ENCODE measurements at regions not wholly inside any gene's neighbourhood (a gene's known extent, or its start where the extent isn't known, plus 50 kb on each side); places are given as distances from the start of the nearest gene placed in this dataset.

- no peaks in the 10 kb centered on the region for H3K79me2 ChIP-seq (ENCODE audit: insufficient read depth)
- no peaks in the 10 kb centered on the region for H3K4me1 ChIP-seq (ENCODE audit: insufficient read depth)
- DNase-seq, result no peak
- no peaks in the 10 kb centered on the region for H3K27me3 ChIP-seq (replicated peaks; ENCODE audit: insufficient read depth)
- no peaks in the 10 kb centered on the region for H3F3A ChIP-seq (ENCODE audit: insufficient read depth)
- no peak overlapping the region for H3K4me2 ChIP-seq (ENCODE audit: unreplicated experiment)
- H4K20me1 ChIP-seq (ENCODE audit: insufficient read depth), result no peaks in the 10 kb centered on the region
- H3K9me3 ChIP-seq (ENCODE audit: low read depth), result no peaks in the 10 kb centered on the region
- H3K4me3 ChIP-seq, result no peak overlapping the region
- H3K36me3 ChIP-seq (ENCODE audit: low read depth), result no peaks in the 10 kb centered on the region
- WGBS, 2 experiments (ENCODE audit: low coverage in 1 of 2, low lambda C conversion rate in 2 of 2, missing lambda C conversion rate in 2 of 2), result 9 to 22% methylated on average over 3 to 4 of the region's 4 CpGs
- no peak overlapping the region for H3K9ac ChIP-seq
- TF ChIP-seq EZH2phosphoT487 (IDR thresholded peaks at IDR 0.05; ENCODE audit: insufficient read depth, low read depth) (no peak), EZH2 (IDR thresholded peaks at IDR 0.05; ENCODE audit: insufficient read depth, poor library complexity, severe bottlenecking) (no peak)
- no peak overlapping the region for H2AFZ ChIP-seq
- in situ Hi-C loops (cut with MboI), result no loop called here
- H3K9me2 ChIP-seq (ENCODE audit: insufficient read depth), result no peaks in the 10 kb centered on the region
- H3K27ac ChIP-seq, result no peak overlapping the region
Measured at GRCh38 chrX:82627568-82627967, 880.5 kb upstream of the POU3F4 start.

DNA sequence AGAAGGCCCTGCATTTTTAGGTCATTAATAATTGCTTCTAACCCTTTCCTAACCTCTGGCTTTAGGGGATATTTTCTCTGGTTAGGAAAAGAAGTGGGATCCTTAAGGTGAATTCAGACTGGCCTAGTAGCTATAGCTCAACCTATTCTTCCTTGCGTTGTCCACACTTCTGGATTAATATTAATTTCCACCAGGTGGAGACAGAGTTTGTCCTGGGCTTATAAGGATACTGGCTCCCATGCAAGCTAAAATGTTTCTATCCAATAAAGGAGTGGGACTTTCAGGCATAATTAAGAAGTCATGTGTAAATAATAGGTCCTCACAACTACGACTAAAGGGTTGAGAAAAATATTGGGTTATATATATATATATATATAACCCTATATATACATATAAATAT is 860.0 kb upstream of the POU3F4 start:
- Histone ChIP-seq H4K20me1 (ENCODE audit: insufficient read depth) (no peaks in the 10 kb centered on the region), H2AFZ (no peak overlapping the region), H3K4me1 (ENCODE audit: insufficient read depth) (no peaks in the 10 kb centered on the region), H3K9ac (no peak overlapping the region), H3K4me2 (ENCODE audit: unreplicated experiment) (no peak overlapping the region), H3K27ac (no peak overlapping the region), H3F3A (ENCODE audit: insufficient read depth) (no peaks in the 10 kb centered on the region), H3K4me3 (no peak overlapping the region), H3K9me2 (ENCODE audit: insufficient read depth) (no peaks in the 10 kb centered on the region), H3K27me3 (replicated peaks; ENCODE audit: insufficient read depth) (no peaks in the 10 kb centered on the region), H3K36me3 (ENCODE audit: low read depth) (no peaks in the 10 kb centered on the region), H3K9me3 (ENCODE audit: low read depth) (no peaks in the 10 kb centered on the region), H3K79me2 (ENCODE audit: insufficient read depth) (no peaks in the 10 kb centered on the region)
- TF ChIP-seq EZH2phosphoT487 (IDR thresholded peaks at IDR 0.05; ENCODE audit: insufficient read depth, low read depth) (no peak), EZH2 (IDR thresholded peaks at IDR 0.05; ENCODE audit: insufficient read depth, poor library complexity, severe bottlenecking) (no peak)
- no peak for DNase-seq
- in situ Hi-C loops (cut with MboI), result no loop called here
- 21 to 31% methylated on average over 2 of the region's 2 CpGs for WGBS, 2 experiments (ENCODE audit: low coverage in 1 of 2, low lambda C conversion rate in 2 of 2, missing lambda C conversion rate in 2 of 2)

- no peak for DNase-seq
- no peak overlapping the region for H3K4me2 ChIP-seq (ENCODE audit: unreplicated experiment)
- in situ Hi-C loops (cut with MboI), result no loop called here
- H3K4me1 ChIP-seq (ENCODE audit: insufficient read depth), result no peaks in the 10 kb centered on the region
- no peaks in the 10 kb centered on the region for H3K79me2 ChIP-seq (ENCODE audit: insufficient read depth)
- H3K36me3 ChIP-seq (ENCODE audit: low read depth), result no peaks in the 10 kb centered on the region
- no peak overlapping the region for H3K9ac ChIP-seq
- no peak for TF ChIP-seq EZH2 (IDR thresholded peaks at IDR 0.05; ENCODE audit: insufficient read depth, poor library complexity, severe bottlenecking)
- TF ChIP-seq EZH2phosphoT487 (IDR thresholded peaks at IDR 0.05; ENCODE audit: insufficient read depth, low read depth), result no peak
- no peak overlapping the region for H3K27ac ChIP-seq
- H3K9me2 ChIP-seq (ENCODE audit: insufficient read depth), result no peaks in the 10 kb centered on the region
- H3K9me3 ChIP-seq (ENCODE audit: low read depth), result no peaks in the 10 kb centered on the region
- no peaks in the 10 kb centered on the region for H3K27me3 ChIP-seq (replicated peaks; ENCODE audit: insufficient read depth)
- H2AFZ ChIP-seq, result no peak overlapping the region
- no peak overlapping the region for H3K4me3 ChIP-seq
- WGBS, 2 experiments (ENCODE audit: low coverage in 1 of 2, low lambda C conversion rate in 2 of 2, missing lambda C conversion rate in 2 of 2), result 18 to 24% methylated on average over 5 of the region's 5 CpGs
- no peaks in the 10 kb centered on the region for H4K20me1 ChIP-seq (ENCODE audit: insufficient read depth)
- no peaks in the 10 kb centered on the region for H3F3A ChIP-seq (ENCODE audit: insufficient read depth)
Measured at GRCh38 chrX:82649645-82650044, 858.4 kb upstream of the POU3F4 start.

DNA sequence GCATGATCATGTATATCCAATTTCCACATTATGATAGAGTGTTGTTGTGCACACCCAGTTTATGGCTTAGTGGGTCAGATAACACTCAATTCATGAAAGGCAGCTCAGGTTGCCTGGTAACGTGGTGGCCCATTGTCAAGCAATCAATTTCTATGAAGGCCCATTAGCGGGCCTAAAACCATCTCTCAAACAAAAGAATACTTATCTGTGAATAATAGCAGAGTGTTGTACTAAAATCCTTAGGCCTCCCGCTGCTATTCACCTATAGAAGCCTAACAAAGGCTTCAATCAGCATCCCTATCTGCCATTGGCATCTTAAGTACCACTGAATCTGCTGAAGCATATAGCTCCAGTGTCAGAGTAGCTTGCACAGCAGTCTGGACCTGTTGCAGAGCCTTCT is 849.6 kb upstream of the POU3F4 start:
- Histone ChIP-seq H3K4me3 (no peak overlapping the region), H3K4me2 (ENCODE audit: unreplicated experiment) (no peak overlapping the region), H3K27ac (no peak overlapping the region), H2AFZ (no peak overlapping the region), H4K20me1 (ENCODE audit: insufficient read depth) (no peaks in the 10 kb centered on the region), H3K4me1 (ENCODE audit: insufficient read depth) (no peaks in the 10 kb centered on the region), H3K79me2 (ENCODE audit: insufficient read depth) (no peaks in the 10 kb centered on the region), H3F3A (ENCODE audit: insufficient read depth) (no peaks in the 10 kb centered on the region), H3K36me3 (ENCODE audit: low read depth) (no peaks in the 10 kb centered on the region), H3K9ac (no peak overlapping the region), H3K9me3 (ENCODE audit: low read depth) (no peaks in the 10 kb centered on the region), H3K27me3 (replicated peaks; ENCODE audit: insufficient read depth) (no peaks in the 10 kb centered on the region), H3K9me2 (ENCODE audit: insufficient read depth) (no peaks in the 10 kb centered on the region)
- no peak for TF ChIP-seq EZH2 (IDR thresholded peaks at IDR 0.05; ENCODE audit: insufficient read depth, poor library complexity, severe bottlenecking)
- no peak for TF ChIP-seq EZH2phosphoT487 (IDR thresholded peaks at IDR 0.05; ENCODE audit: insufficient read depth, low read depth)
- DNase-seq, result no peak
- in situ Hi-C loops (cut with MboI), result no loop called here
- 0 to 18% methylated on average over 2 to 3 of the region's 3 CpGs for WGBS, 2 experiments (ENCODE audit: low coverage in 1 of 2, low lambda C conversion rate in 2 of 2, missing lambda C conversion rate in 2 of 2)

DNA sequence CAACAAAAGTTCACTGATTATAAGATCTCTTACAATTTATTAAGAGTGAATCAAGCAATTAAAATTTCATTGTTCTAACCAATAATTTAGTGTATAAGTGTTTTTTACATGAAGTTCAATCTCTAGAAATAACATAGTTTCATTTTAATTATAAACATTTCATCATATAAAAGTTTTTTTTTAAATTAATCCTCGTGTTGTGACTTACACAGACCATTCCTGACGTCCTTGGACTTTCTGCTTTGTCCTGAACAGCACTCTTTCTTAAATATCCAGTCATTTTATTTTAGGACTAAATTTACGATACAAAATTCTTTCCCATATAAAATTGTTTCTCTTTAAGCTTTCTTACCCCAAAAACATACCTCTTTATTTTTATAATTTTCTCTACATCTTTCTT is 841.7 kb upstream of the POU3F4 start:
- no peaks in the 10 kb centered on the region for H3K9me2 ChIP-seq (ENCODE audit: insufficient read depth)
- no peak overlapping the region for H3K4me2 ChIP-seq (ENCODE audit: unreplicated experiment)
- no peak overlapping the region for H3K27ac ChIP-seq
- no peaks in the 10 kb centered on the region for H3F3A ChIP-seq (ENCODE audit: insufficient read depth)
- H3K4me1 ChIP-seq (ENCODE audit: insufficient read depth), result no peaks in the 10 kb centered on the region
- WGBS, 2 experiments (ENCODE audit: low coverage in 1 of 2, low lambda C conversion rate in 2 of 2, missing lambda C conversion rate in 2 of 2), result 0 to 9% methylated on average over 3 of the region's 3 CpGs
- H3K4me3 ChIP-seq, result no peak overlapping the region
- DNase-seq, result no peak
- in situ Hi-C loops (cut with MboI), result no loop called here
- no peak overlapping the region for H2AFZ ChIP-seq
- H3K9me3 ChIP-seq (ENCODE audit: low read depth), result no peaks in the 10 kb centered on the region
- no peaks in the 10 kb centered on the region for H3K36me3 ChIP-seq (ENCODE audit: low read depth)
- no peaks in the 10 kb centered on the region for H3K27me3 ChIP-seq (replicated peaks; ENCODE audit: insufficient read depth)
- no peaks in the 10 kb centered on the region for H4K20me1 ChIP-seq (ENCODE audit: insufficient read depth)
- no peak overlapping the region for H3K9ac ChIP-seq
- H3K79me2 ChIP-seq (ENCODE audit: insufficient read depth), result no peaks in the 10 kb centered on the region
- TF ChIP-seq EZH2 (IDR thresholded peaks at IDR 0.05; ENCODE audit: insufficient read depth, poor library complexity, severe bottlenecking) (no peak), EZH2phosphoT487 (IDR thresholded peaks at IDR 0.05; ENCODE audit: insufficient read depth, low read depth) (no peak)

Measured in GM23248 (cell line).